C1 segment of cervical spinal cord (tissue), 14 donors: ENCODE measurements at regions not wholly inside any gene's neighbourhood (a gene's known extent, or its start where the extent isn't known, plus 50 kb on each side); places are given as distances from the start of the nearest gene placed in this dataset.
"Not testable (repeated sequence)": the region's sequence is repeated elsewhere in the genome, so short reads cannot be mapped to it uniquely, and the experiment has no call there.

Source experiments
- DNase-seq, 14 donors: peaks; one replicate each; lab custom pipeline; 2025; lab: John Stamatoyannopoulos, UW

GRCh38 chr2:192413812-192414681 lies 219.3 kb upstream of the TMEFF2 start:
- DNase-seq, result no peak

GRCh38 chr2:192412866-192413265 lies 218.1 kb upstream of the TMEFF2 start:
- DNase-seq, result not testable (repeated sequence)

- no peak for DNase-seq
These were observed 217.7 kb upstream of the TMEFF2 start for GRCh38 chr2:192412394-192412793.

GRCh38 chr2:192411755-192412154 lies 217.0 kb upstream of the TMEFF2 start:
- no peak for DNase-seq

GRCh38 chr2:192410319-192410718 lies 215.6 kb upstream of the TMEFF2 start:
- no peak for DNase-seq

- no peak for DNase-seq
These were observed 213.0 kb upstream of the TMEFF2 start for GRCh38 chr2:192407692-192408091.

GRCh38 chr2:192398236-192398635 lies 203.5 kb upstream of the TMEFF2 start:
- DNase-seq, result no peak

- DNase-seq, result no peak
These were observed 199.9 kb upstream of the TMEFF2 start for GRCh38 chr2:192394605-192395004.

- DNase-seq, result no peak
These were observed 196.3 kb upstream of the TMEFF2 start for GRCh38 chr2:192391041-192391440.

- DNase-seq, result no peak
These were observed 195.7 kb upstream of the TMEFF2 start for GRCh38 chr2:192390401-192390800.

- DNase-seq, result not testable (repeated sequence)
These were observed 189.5 kb upstream of the TMEFF2 start for GRCh38 chr2:192384191-192384590.

- no peak for DNase-seq
These were observed 186.3 kb upstream of the TMEFF2 start for GRCh38 chr2:192381082-192381481.

GRCh38 chr2:192379736-192380135 lies 185.0 kb upstream of the TMEFF2 start:
- no peak for DNase-seq

GRCh38 chr2:192377173-192377572 lies 182.4 kb upstream of the TMEFF2 start:
- no peak for DNase-seq

GRCh38 chr2:192373754-192374153 lies 179.0 kb upstream of the TMEFF2 start:
- DNase-seq, result no peak

GRCh38 chr2:192373221-192373620 lies 178.5 kb upstream of the TMEFF2 start:
- DNase-seq, result no peak

- DNase-seq, result no peak
These were observed 175.2 kb upstream of the TMEFF2 start for GRCh38 chr2:192369969-192370368.

- no peak for DNase-seq
These were observed 162.5 kb upstream of the TMEFF2 start for GRCh38 chr2:192357217-192357616.

- no peak for DNase-seq
These were observed 159.9 kb upstream of the TMEFF2 start for GRCh38 chr2:192354512-192355244.

- no peak for DNase-seq
These were observed 152.8 kb upstream of the TMEFF2 start for GRCh38 chr2:192347542-192347941.

GRCh38 chr2:192345287-192345686 lies 150.6 kb upstream of the TMEFF2 start:
- DNase-seq, result no peak

GRCh38 chr2:192333642-192334041 lies 138.9 kb upstream of the TMEFF2 start:
- DNase-seq, result no peak

- no peak for DNase-seq
These were observed 133.6 kb upstream of the TMEFF2 start for GRCh38 chr2:192328297-192328696.
